Activated CD8-positive, alpha-beta T cell treated with anti-CD3 and anti-CD28 coated beads for 36 hours (primary cell): ENCODE measurements at regions not wholly inside any gene's neighbourhood (a gene's known extent, or its start where the extent isn't known, plus 50 kb on each side); places are given as distances from the start of the nearest gene placed in this dataset.

Experiments
- ATAC-seq: fragments of 200-7000 bp; cut with Tn5 transposase; one replicate; pipeline ENCODE4 v1.10.0; 2021; ENCODE audit warnings: mild to moderate bottlenecking, moderate library complexity
- CTCF ChIA-PET: fragments of 350-600 bp; sonication (Branson Sonifier 250); formaldehyde crosslinking; loops from one replicate; lab custom pipeline; 2021; ENCODE audit warnings: antibody characterized with exemption; lab: Charles Lee
- POLR2A ChIA-PET: fragments of 350-600 bp; sonication (Branson Sonifier 250); formaldehyde crosslinking; loops from one replicate; lab custom pipeline; 2021; ENCODE audit warnings: antibody characterized with exemption; lab: Charles Lee
- DNase-seq: peaks from one replicate; pipeline ENCODE4 v3.0.0-alpha.2; 2020
- H3K27ac Mint-ChIP-seq: one replicate; pipeline ENCODE4 v1.8.0; 2021; ENCODE audit warnings: mild to moderate bottlenecking, mixed read lengths
- H3K27me3 Mint-ChIP-seq: one replicate; pipeline ENCODE4 v1.8.0; 2021; ENCODE audit warnings: mixed read lengths
- H3K36me3 Mint-ChIP-seq: one replicate; pipeline ENCODE4 v1.8.0; 2021; ENCODE audit warnings: low read depth, mixed read lengths
- H3K4me1 Mint-ChIP-seq: one replicate; pipeline ENCODE4 v1.8.0; 2021; ENCODE audit warnings: low read depth, mixed read lengths
- H3K4me3 Mint-ChIP-seq: one replicate; pipeline ENCODE4 v1.8.0; 2021; ENCODE audit warnings: mild to moderate bottlenecking, moderate library complexity, mixed read lengths
- H3K9me3 Mint-ChIP-seq: one replicate; pipeline ENCODE4 v1.8.0; 2021; ENCODE audit warnings: mixed read lengths
- CTCF ChIP-seq: fragments of 200-600 bp; IDR thresholded peaks from one replicate; pipeline ENCODE4 v1.8.0; 2022; ENCODE audit warnings: antibody characterized with exemption, mild to moderate bottlenecking
- intact Hi-C: fragments of 100-400 bp; cut with micrococcal nuclease; formaldehyde crosslinking; loops from one replicate; pipeline ENCODE4 v1.10.0; 2022

- Mint-ChIP-seq H3K4me3 (no peak overlapping the region), H3K27me3 (peaks cover 8% of the 10 kb centered on the region), H3K36me3 (no peaks in the 10 kb centered on the region), H3K27ac (no peak overlapping the region), H3K4me1 (no peaks in the 10 kb centered on the region), H3K9me3 (no peaks in the 10 kb centered on the region)
- intact Hi-C loops, result no loop called here
- DNase-seq, result no peak
- no peak for TF ChIP-seq CTCF
- ChIA-PET POLR2A (no interaction called here), CTCF (no interaction called here)
- no peak for ATAC-seq
Measured at GRCh38 chr4:11743976-11744375, 315.3 kb upstream of the HS3ST1 start.

- ChIA-PET CTCF (no interaction called here), POLR2A (no interaction called here)
- Mint-ChIP-seq H3K36me3 (no peaks in the 10 kb centered on the region), H3K4me3 (no peak overlapping the region), H3K9me3 (no peaks in the 10 kb centered on the region), H3K27ac (no peak overlapping the region), H3K27me3 (peaks cover 11% of the 10 kb centered on the region), H3K4me1 (no peaks in the 10 kb centered on the region)
- ATAC-seq, result no peak
- DNase-seq, result no peak
- TF ChIP-seq CTCF, result no peak
- intact Hi-C loops, result no loop called here
Measured at GRCh38 chr4:11743236-11743635, 314.5 kb upstream of the HS3ST1 start.

GRCh38 chr4:11741190-11741652, 312.5 kb upstream of the HS3ST1 start:
- no peak for TF ChIP-seq CTCF
- H3K4me1 Mint-ChIP-seq, result no peaks in the 10 kb centered on the region
- H3K27me3 Mint-ChIP-seq, result peaks cover 8% of the 10 kb centered on the region
- ChIA-PET CTCF (no interaction called here), POLR2A (no interaction called here)
- H3K27ac Mint-ChIP-seq, result no peak overlapping the region
- DNase-seq, result no peak
- H3K9me3 Mint-ChIP-seq, result no peaks in the 10 kb centered on the region
- no peaks in the 10 kb centered on the region for H3K36me3 Mint-ChIP-seq
- intact Hi-C loops, result no loop called here
- no peak overlapping the region for H3K4me3 Mint-ChIP-seq
- ATAC-seq, result no peak

GRCh38 chr4:11739992-11740391, 311.3 kb upstream of the HS3ST1 start:
- intact Hi-C loops, result no loop called here
- Mint-ChIP-seq H3K27me3 (peaks cover 4% of the 10 kb centered on the region), H3K4me1 (no peaks in the 10 kb centered on the region), H3K9me3 (no peaks in the 10 kb centered on the region), H3K36me3 (no peaks in the 10 kb centered on the region), H3K27ac (no peak overlapping the region), H3K4me3 (no peak overlapping the region)
- ATAC-seq (no peak), DNase-seq (no peak)
- no peak for TF ChIP-seq CTCF
- POLR2A ChIA-PET, result no interaction called here
- CTCF ChIA-PET, result no interaction called here

GRCh38 chr4:11736978-11737377, 308.3 kb upstream of the HS3ST1 start:
- H3K4me3 Mint-ChIP-seq, result no peak overlapping the region
- intact Hi-C loops, result no loop called here
- H3K36me3 Mint-ChIP-seq, result no peaks in the 10 kb centered on the region
- ATAC-seq, result no peak
- H3K27me3 Mint-ChIP-seq, result peaks cover 3% of the 10 kb centered on the region
- no peak overlapping the region for H3K27ac Mint-ChIP-seq
- CTCF ChIA-PET, result no interaction called here
- TF ChIP-seq CTCF, result no peak
- no peak for DNase-seq
- no peaks in the 10 kb centered on the region for H3K4me1 Mint-ChIP-seq
- POLR2A ChIA-PET, result no interaction called here
- no peaks in the 10 kb centered on the region for H3K9me3 Mint-ChIP-seq
